HG03139 (cell line): ENCODE measurements at regions not wholly inside any gene's neighbourhood (a gene's known extent, or its start where the extent isn't known, plus 50 kb on each side); places are given as distances from the start of the nearest gene placed in this dataset.

Source experiments
- ATAC-seq: cut with Tn5 transposase; IDR thresholded peaks from one replicate; pipeline ENCODE4 v1.9.1; 2021; ENCODE audit not compliant: unreplicated experiment

DNA sequence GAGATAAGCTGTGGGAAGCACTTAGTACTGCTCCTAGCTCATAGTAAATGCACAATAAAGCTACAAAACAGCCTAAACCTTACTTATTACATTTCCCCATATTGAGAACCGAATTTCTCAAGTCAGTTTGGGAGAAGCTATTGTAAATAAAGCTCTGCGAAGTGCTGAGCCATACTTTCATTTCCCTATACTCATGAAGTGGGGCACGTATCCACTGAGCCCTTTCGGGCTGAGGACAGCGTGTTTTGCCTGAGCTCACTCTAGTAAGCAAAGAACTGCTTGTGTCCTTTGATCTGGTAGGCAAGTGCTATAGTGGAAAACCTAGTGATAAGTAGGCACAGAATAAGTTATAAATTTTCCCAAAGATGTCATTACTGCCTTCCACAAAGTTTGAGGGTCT lies 165.0 kb downstream of the RSL24D1 start:
- no peak for ATAC-seq

DNA sequence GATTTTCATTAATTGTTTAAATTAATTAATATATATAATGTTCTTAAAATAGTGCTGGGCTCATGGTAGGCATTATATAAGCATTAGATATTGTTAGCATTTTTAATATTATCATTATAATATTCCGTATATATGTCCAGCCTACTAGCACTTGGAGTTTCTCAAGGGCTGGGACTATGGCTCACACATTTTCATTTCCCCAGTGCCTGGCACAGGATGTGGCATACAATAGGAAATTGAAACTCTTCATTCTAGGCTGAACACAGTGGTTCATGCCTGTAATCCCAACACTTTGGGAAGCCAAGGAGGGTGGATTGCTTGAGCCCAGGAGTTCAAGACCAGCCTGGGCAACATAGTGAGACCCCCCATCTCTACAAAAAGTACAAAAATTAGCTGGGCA lies 170.4 kb downstream of the RSL24D1 start:
- ATAC-seq = no peak

DNA sequence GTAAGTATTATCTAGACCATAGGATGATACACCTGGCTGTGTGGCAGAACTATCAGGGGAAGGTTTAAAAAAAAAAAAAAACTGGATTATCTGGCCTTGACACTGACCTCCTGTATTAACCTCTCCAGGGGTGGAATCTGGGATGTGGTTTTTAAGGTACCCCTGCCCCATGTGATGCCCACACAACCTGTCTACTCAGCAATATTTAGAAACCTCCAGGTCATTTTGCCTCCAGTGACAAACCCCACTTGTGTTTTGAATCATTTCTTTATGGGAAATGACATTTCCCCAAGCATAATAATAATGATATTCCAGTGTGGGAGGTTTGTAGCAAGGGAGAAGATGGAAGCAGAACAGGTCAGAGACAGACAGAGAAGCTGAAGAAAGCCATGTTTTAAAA lies 179.1 kb downstream of the RSL24D1 start:
- no peak for ATAC-seq

DNA sequence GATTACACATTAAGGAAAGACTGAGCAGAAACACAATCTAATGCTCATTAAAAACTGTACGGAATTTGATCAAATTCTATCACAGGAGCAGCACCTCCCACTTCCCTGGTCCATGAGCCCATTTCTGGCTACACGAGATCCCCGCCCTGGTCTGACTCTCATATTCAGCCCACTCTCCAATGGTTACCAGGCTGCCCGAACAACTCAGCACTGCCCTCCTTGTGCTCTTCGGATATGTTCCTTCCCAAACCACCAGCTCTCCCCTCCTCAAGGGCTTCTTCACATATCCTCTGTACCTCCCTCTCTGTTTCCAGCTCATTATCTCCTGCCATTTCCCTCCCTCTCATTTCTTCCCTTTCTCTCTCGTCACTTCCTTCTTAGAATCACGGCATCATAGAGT lies 180.5 kb downstream of the RSL24D1 start:
- no peak for ATAC-seq

DNA sequence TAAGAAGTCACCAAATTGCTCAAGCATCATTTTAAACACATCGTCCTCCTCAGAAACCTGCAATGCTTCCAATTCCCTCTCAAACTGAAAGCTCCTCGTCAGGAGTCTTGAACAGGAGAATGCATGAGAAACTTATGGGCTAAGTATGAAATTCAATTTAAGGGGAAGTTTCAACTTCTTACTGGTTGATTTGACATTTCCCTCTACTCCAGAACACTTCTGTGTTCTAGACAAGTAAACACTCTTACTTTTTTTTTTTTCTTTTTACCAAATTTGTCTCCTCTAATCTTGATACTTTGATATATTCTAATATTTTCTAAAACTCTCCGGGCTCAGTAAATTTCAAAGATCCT lies 181.7 kb downstream of the RSL24D1 start:
- ATAC-seq = no peak

DNA sequence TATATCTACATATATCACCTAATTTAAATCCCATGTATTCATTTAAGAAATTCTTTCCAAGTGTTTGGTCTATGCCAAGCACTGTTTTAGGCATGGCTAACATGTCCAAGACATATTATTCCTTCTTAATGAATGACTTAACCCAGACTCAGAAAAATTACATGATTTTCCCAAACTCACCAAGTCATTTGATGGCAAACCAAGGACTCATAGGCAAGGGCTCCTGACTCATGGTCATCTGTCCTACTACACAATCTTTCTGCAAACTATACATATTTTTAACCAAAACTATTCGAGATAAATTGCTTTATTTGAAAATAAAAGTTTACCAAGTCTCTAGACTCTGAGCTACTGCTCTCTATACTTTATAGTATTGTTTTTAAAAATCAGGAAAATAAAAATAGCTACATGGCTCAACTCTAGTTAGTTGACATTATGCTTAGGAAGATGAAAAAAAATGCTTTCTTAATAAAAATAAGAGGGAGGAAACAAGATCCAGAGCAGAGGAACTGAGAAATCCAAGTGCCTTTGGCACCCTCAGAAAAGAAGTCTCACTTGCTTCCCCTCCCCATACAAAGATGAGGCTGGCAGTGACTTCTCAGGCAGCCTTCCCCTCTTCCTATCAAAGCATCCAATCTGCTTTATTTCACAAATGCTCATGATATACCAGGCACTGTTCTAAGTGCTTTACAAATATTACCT lies 182.2 kb downstream of the RSL24D1 start:
- ATAC-seq = no peak

DNA sequence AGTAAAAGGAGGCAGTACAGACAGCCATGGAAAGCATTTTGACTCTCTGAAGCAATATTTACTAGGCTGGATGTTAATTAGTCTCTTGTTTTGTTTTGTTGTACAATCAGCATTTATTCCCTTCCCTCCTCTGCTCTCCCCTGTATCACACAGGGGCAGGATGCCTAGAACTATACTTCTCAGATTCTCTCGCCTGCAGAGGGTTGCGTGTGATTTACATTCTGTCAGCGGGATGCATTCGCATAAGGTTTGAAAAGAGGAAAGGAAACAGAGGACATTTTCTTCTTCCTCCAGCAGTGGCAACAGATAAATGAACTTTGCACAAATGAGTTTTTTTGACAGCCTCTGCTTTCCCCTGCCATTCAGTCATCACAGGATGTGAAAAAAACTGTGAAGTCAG lies 188.3 kb downstream of the RSL24D1 start:
- no peak for ATAC-seq

DNA sequence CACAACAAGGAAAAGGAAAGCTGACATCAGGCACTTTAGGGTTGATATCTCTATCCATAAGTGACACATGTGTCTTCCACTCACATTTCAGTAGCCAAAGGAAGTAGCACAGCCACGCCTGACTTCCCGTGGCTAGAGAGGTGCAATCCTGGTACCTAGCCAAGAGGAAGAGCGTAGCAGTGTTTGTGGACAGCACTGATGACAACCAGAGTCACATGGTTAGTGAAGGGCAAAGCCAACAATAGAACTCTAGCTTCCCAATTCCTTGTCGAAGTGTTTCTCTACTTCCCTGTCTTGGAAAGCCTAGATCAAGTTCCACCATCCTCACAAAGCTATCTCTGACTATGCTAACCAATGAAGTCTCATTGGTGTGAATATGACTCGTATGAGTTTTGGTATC lies 189.2 kb downstream of the RSL24D1 start:
- ATAC-seq = no peak

DNA sequence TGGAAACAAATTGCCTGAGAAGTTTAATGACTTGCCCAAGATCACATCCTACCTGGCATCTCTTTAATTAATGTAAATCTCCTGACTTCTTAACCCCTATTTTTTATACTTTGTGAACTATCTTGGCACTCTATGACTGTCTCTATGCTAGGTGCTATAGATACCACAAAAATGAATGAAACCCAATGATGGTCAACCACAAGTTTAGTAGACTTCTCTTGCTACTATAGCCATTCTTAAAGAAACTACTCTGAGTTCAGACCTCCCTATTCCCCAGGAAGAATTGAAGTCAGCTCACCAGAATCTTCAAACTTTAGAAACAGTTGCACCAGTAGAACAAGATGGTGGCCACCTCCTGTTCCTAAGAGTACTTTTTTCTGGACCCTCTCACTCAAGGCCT lies 191.1 kb downstream of the RSL24D1 start:
- ATAC-seq = no peak

DNA sequence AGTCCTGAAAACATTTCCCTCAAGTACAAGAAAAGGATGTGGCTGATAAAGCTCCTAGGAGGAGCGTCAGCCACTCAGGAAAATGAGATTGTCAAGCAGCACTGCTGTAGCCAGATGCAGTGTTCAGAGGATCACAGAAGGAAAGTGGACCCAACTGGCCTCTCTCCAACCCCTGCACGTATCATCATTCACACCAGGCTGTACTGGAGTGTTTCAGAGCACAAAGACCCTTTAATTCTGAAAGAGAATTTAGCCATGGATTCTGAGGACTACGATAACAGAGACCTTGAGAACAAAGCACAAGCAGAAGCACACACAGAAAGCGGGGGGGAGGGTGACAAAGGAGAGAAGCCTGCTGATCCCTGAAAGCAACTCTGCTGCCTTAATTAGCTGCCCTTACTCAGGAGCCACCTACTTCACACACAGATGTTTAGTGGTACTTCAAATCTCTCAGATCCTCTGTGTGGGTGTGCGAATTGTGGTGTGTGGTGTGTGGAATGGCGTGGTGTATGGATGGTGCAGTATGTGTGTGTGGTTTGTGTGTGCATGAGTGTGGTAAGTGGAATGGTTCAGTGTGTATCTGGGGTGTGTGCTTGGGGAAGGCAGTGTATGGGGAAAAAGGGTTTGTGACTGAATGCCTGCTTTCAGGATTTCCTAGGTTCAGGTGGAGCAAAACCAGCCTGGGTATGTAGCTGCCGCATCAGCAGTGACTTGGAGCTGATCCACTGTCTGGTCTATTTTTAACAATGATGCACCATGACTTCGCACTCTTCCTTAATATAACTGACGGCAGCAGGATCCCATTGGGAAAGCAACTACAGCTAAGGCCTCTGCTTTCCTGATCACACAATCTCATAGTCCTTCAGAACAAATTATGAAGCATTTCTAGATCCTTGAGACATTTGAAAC lies 192.5 kb downstream of the RSL24D1 start:
- no peak for ATAC-seq

DNA sequence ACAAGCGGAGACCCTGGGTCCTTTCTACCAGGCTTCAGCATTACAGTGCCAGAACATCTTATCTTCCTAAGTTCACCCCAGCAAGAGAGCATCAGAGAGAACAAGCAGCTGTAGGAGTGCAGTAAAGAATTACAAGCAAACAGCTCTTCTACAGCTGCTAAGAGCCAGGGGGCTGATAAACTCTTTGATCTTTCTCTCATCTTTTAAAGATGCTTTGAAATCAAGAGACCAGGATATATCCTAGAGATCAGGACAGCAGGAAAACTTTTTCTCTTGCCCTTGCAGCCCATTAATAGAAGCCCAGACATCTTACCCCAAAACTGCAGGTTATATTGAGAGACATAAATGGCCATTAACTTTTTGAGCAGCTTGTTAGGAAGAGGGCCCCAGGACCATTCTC lies 198.1 kb downstream of the RSL24D1 start:
- ATAC-seq = no peak

DNA sequence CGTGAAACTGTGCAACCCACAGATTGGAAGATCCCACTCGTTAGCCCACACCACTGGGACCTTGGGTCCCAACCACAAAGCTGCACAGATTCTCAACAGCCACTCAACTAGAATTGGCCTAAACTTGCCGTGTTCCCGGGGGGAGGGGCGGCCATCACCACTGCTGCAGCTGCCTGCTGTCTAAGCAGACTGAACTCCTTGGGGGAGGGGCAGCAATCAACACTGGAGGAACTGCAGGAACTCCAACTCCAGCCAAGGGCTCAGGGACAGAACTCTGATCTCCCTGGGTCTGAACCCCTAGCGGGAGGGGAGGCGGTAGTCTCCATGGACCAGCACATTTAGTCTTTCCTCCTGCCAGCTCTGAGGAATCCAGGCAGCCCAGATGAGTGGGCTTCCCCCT lies 205.9 kb downstream of the RSL24D1 start:
- ATAC-seq = no peak

DNA sequence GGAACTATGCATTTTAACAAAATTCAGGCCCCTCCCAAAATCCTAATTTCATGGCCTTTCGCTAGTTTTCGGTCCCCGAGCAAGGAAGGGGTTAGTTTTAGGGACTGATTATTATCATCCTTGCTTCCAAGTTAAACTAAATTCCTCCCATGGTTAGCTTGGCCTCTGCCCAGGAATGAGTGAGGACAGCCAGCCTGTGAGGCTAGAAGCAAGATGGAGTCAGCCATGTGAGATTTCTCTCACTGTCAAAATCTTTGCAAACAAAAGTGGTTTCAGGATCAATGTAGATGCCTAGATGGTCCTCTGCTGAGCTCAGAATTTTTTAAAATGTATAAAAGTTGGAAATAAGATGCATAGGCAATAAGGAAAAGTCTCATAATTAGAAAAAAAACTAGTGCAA lies 208.9 kb downstream of the RSL24D1 start:
- ATAC-seq = no peak

DNA sequence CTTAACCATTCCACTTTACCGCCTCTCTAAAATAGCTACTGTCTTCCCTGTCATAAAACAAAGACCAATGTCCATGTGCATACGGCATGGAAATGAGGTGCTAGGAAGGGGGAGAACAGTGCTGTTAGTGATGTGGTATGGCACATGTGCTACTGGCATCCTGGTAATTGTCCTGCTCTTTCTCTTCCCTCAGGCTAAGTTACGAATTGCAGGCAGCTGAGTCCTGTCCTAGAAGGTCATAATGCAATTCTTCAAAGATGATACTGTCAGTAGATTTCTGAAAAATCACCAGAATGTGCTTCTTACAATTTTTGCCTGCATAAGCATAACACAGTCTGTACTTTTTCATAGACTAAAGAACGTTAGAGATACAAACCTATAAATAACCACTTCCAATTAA lies 216.8 kb downstream of the RSL24D1 start:
- ATAC-seq = no peak

DNA sequence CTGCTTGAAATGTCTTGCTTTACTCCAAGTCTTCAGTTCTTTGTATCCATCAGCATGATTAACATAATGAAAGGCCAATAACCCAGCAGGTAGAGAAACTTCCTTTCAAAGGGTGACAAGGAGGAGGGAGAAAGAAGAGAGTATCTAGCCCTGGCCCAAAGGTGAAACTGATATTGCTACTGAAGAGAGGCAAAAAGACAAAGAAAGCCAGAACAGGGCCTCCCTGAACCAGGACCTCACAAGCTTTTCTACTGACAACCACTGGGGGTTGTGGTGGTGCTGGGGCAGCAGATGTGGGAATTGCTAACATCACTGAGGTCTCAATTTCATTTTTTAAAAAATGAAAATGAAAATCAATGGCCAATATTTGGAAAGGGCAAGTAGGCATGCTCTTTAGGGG lies 234.1 kb downstream of the RSL24D1 start:
- ATAC-seq = no peak

DNA sequence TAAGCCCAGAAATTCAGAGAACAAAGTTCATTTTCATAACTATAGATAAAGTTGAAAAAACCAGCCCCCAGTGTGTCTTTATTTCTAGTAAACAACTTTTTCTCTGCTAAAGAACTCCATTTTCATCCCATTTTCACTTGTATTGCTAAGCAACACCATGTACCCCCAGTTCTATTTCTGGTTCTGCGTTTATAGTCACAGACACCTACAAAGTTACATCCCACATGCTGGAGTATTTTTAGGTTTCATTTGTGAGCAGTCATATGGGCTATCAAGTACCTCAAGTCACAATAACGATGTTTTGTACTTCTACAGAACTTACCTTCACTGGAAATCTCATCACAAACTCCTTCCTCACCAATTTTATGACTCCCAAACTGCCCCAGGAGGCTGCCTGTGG lies 236.5 kb downstream of the RSL24D1 start:
- no peak for ATAC-seq

DNA sequence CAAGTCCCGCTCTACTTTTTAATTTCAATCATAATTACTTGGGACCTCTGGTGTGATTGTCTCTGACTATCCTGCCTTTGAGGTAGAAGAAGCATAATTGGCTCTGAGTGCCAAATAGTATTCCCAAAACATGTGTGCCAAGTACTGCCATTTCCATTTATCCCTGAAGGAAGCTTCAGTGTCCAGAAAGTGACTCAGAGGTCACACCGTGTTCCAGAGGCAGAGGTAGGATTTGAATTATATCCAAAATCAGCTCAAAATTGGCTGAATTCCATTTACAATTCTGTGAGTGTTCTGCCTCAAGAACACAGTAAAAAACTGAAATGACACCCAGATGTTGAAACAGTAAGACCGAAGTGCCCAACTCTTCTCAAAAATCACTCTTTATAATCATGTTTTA lies 255.3 kb downstream of the RSL24D1 start:
- ATAC-seq = no peak

DNA sequence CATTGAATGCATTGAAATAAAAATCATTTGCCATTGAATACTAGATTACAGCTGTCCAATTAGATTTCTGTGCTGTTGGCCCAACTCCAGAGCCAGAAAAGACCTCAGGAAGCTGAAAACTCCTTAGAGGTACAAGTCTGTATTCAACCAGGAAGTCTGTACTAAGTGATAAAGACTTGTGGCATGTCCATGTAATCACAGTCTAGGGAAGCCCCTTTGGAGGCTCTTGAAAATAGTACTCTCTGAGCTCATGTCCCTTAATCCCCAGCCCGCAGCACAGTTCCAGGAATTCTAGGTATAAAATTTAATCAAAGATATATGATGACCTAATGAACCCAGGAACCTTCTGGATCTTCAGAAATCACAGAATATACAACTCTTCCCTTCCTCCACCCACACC lies 279.4 kb downstream of the RSL24D1 start:
- ATAC-seq = no peak

DNA sequence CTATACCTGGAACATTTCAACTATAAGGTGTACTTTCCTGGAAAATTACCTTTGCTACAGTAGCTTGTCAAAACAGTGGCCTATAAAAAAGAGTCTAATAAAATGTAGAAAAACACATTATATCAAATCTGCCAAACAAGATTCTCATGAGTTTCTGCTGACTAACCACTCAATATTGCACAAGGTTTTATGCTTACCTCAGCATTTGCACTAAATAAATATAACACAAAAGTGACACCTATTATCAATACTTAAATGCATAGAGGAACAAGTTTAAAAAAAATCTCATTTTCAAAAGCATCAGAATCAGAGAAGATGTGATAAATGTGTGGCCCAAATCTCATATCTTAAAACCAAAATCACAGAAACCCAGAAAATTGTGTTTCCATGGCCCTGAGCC lies 281.4 kb downstream of the RSL24D1 start:
- no peak for ATAC-seq

DNA sequence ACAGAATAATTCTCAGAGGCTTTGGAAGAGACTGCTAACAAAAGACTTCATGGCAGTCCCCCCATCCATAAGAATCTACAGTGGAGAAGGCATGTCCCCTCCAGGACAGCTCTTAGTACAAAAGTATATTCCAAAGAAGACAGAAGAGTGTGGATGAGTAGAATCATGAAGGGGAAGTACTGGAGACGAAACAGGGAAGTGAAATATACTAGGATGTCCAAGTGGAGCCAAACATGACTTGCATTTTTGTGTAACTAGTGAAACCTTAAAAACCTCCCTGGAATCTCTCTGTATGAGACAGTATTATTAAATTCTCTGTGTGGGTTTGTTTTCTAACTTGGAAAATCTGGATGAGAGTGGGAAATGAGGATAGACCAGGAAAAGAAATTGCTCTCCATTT lies 312.4 kb downstream of the RSL24D1 start:
- no peak for ATAC-seq

DNA sequence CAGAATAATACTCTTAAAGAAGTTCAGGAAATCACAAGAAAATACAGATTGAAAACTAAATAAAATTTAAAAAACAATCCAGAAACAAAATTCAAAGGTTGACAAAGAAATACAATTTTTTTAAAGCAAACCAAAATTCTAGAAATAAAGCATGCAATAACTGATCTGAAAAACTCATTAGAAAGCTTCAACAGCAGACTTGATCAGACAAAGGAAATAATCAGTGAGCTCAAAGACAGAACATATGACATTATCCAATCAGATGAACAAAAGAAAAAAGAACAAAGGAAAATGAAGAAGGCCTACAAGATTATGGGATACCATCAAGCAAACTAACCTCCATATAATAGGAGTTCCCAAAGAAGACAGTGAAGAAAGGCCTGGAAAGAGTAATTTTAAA lies 336.8 kb downstream of the RSL24D1 start:
- ATAC-seq = no peak

DNA sequence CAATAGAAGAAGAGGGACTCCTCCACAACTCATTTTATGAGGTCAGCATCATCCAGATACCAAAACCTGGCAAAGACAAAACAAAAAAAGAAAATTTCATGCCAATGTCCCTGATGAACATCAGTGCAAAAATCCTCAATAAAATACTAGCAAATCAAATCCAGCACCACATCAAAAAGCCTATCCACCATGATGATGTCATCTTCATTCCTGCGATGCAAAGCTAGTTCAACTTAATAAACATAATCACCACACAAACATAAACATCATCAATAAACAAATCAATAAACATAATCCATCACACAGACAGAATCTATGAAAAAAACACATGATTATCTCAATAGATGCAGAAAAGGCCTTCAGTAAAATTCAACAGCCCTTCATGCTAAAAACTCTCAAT lies 342.1 kb downstream of the RSL24D1 start:
- no peak for ATAC-seq

DNA sequence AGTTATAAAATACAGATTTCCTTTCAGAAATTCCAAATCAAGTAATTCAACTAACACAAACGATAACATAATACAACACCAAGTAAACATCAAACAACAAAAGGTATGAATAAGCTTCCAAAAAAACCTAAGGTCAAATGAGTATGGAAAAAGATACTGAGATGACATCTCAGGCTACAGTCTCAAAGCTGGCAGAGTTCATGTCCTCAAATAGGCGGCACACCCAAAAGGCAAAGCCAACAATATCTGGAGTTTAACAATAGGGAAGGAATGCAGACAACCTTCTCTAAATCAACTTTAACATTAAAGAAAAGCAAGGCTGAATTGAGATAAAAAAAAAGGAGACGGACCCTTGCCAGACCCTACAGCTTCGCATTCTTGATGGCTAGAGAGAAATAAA lies 346.6 kb downstream of the RSL24D1 start:
- no peak for ATAC-seq
